ENCODE measurements at regions not wholly inside any gene's neighbourhood (a gene's known extent, or its start where the extent isn't known, plus 50 kb on each side); places are given as distances from the start of the nearest gene placed in this dataset.

- Histone ChIP-seq H2AFZ (ENCODE audit: low read length) (no peak overlapping the region), H3K4me2 (ENCODE audit: low read length) (no peak overlapping the region), H3K27me3 (ENCODE audit: low read length) (no peaks in the 10 kb centered on the region), H3K27ac (ENCODE audit: low read length) (no peak overlapping the region), H3K9me3 (ENCODE audit: low read length) (no peaks in the 10 kb centered on the region), H3F3A (ENCODE audit: low read length, unreplicated experiment) (no peaks in the 10 kb centered on the region), H4K20me1 (ENCODE audit: low read length) (no peaks in the 10 kb centered on the region), H3K4me3 (ENCODE audit: low read length) (no peak overlapping the region), H3K9ac (ENCODE audit: low read length) (no peak overlapping the region), H3K36me3 (ENCODE audit: low read depth, low read length) (no peaks in the 10 kb centered on the region), H3K4me1 (ENCODE audit: insufficient read depth, low read length) (peaks cover 9% of the 10 kb centered on the region), H3K9me2 (replicated peaks; ENCODE audit: low read length) (no peaks in the 10 kb centered on the region), H3K79me2 (ENCODE audit: low read length) (no peaks in the 10 kb centered on the region)
- POLR2A ChIA-PET (ENCODE audit: unreplicated experiment), result no interaction called here
- no TSS peak for BruUV-seq (replicated peaks)
- intact Hi-C loops (cut with micrococcal nuclease), result no loop called here
- TF ChIP-seq EZH2 (IDR thresholded peaks at IDR 0.05; ENCODE audit: low read length, unreplicated experiment), result no peak
- TF ChIP-seq CTCF (conservative IDR thresholded peaks at IDR 0.05; ENCODE audit: low read depth, low read length), result no peak
- no peak for TF ChIP-seq EZH2phosphoT487 (IDR thresholded peaks at IDR 0.05; ENCODE audit: borderline replicate concordance, low read length)
- ATAC-seq (no peak), DNase-seq (no peak)
- CTCF ChIA-PET, result no interaction called here
Measured at GRCh38 chr1:185402930-185403329, 85.9 kb upstream of the IVNS1ABP start.

- Histone ChIP-seq H3K4me1 (ENCODE audit: insufficient read depth, low read length) (peaks cover 9% of the 10 kb centered on the region), H3K9me3 (ENCODE audit: low read length) (no peaks in the 10 kb centered on the region), H3K9me2 (replicated peaks; ENCODE audit: low read length) (no peaks in the 10 kb centered on the region), H3F3A (ENCODE audit: low read length, unreplicated experiment) (no peaks in the 10 kb centered on the region), H3K27ac (ENCODE audit: low read length) (no peak overlapping the region), H3K9ac (ENCODE audit: low read length) (no peak overlapping the region), H3K36me3 (ENCODE audit: low read depth, low read length) (no peaks in the 10 kb centered on the region), H3K4me3 (ENCODE audit: low read length) (no peak overlapping the region), H3K79me2 (ENCODE audit: low read length) (no peaks in the 10 kb centered on the region), H3K27me3 (ENCODE audit: low read length) (no peaks in the 10 kb centered on the region), H4K20me1 (ENCODE audit: low read length) (no peaks in the 10 kb centered on the region), H2AFZ (ENCODE audit: low read length) (no peak overlapping the region), H3K4me2 (ENCODE audit: low read length) (no peak overlapping the region)
- ChIA-PET POLR2A (ENCODE audit: unreplicated experiment) (no interaction called here), CTCF (no interaction called here)
- DNase-seq (no peak), ATAC-seq (no peak)
- intact Hi-C loops (cut with micrococcal nuclease), result no loop called here
- BruUV-seq (replicated peaks), result no TSS peak
- TF ChIP-seq EZH2 (IDR thresholded peaks at IDR 0.05; ENCODE audit: low read length, unreplicated experiment) (no peak), CTCF (conservative IDR thresholded peaks at IDR 0.05; ENCODE audit: low read depth, low read length) (no peak), EZH2phosphoT487 (IDR thresholded peaks at IDR 0.05; ENCODE audit: borderline replicate concordance, low read length) (no peak)
Measured at GRCh38 chr1:185401019-185401418, 84.0 kb upstream of the IVNS1ABP start.

DNA sequence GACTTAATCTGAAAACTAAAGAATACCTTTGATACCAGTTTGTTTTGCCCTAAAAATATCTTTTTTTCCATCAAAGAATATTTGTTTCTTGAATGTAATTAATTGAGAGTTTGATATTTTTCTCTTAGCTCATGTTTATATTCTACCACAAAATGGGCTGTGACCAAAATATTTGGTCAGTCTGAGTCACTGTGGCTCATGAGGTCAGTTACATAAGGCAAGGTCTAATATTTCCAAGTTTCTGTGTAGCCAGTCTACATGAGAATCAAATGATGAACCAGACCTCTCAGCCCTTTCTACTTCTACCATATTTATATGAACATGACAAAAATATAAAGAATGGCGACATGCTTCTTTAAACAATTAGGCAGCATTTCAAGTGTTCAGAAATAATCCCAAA is 83.0 kb upstream of the IVNS1ABP start:
- no peak overlapping the region for H2AFZ ChIP-seq (ENCODE audit: low read length)
- no peak overlapping the region for H3K4me2 ChIP-seq (ENCODE audit: low read length)
- CTCF ChIA-PET, result no interaction called here
- H4K20me1 ChIP-seq (ENCODE audit: low read length), result no peaks in the 10 kb centered on the region
- ATAC-seq (peak; percentile 91), DNase-seq (peak; percentile 71)
- H3K27ac ChIP-seq (ENCODE audit: low read length), result no peak overlapping the region
- no peaks in the 10 kb centered on the region for H3K27me3 ChIP-seq (ENCODE audit: low read length)
- no peaks in the 10 kb centered on the region for H3K9me3 ChIP-seq (ENCODE audit: low read length)
- no peak overlapping the region for H3K4me3 ChIP-seq (ENCODE audit: low read length)
- TF ChIP-seq CTCF (conservative IDR thresholded peaks at IDR 0.05; ENCODE audit: low read depth, low read length) (no peak), EZH2 (IDR thresholded peaks at IDR 0.05; ENCODE audit: low read length, unreplicated experiment) (no peak), EZH2phosphoT487 (IDR thresholded peaks at IDR 0.05; ENCODE audit: borderline replicate concordance, low read length) (no peak)
- POLR2A ChIA-PET (ENCODE audit: unreplicated experiment), result no interaction called here
- H3F3A ChIP-seq (ENCODE audit: low read length, unreplicated experiment), result no peaks in the 10 kb centered on the region
- no peaks in the 10 kb centered on the region for H3K36me3 ChIP-seq (ENCODE audit: low read depth, low read length)
- peaks cover 9% of the 10 kb centered on the region for H3K4me1 ChIP-seq (ENCODE audit: insufficient read depth, low read length)
- no TSS peak for BruUV-seq (replicated peaks)
- H3K9ac ChIP-seq (ENCODE audit: low read length), result no peak overlapping the region
- intact Hi-C loops (cut with micrococcal nuclease), result no loop called here
- H3K9me2 ChIP-seq (replicated peaks; ENCODE audit: low read length), result no peaks in the 10 kb centered on the region
- H3K79me2 ChIP-seq (ENCODE audit: low read length), result no peaks in the 10 kb centered on the region

Data from PC-3 (cell line).